Cardiac fibroblast (primary cell): ENCODE measurements at regions not wholly inside any gene's neighbourhood (a gene's known extent, or its start where the extent isn't known, plus 50 kb on each side); places are given as distances from the start of the nearest gene placed in this dataset.
A peak's percentile ranks its signal among the peaks of the same experiment; 100 is the strongest.

ENCODE experiments used
- DNase-seq, 2 donors: peaks; one replicate each; pipeline versions ENCODE4 v3.0.0 to v3.0.0-alpha.2; 2010; ENCODE audit warnings: low read depth in 2 of 2
- H3K4me3 ChIP-seq, 2 donors: replicated peaks in 1 of 2; 1 replicate in 1 of 2; 2 replicates in 1 of 2; pipeline ENCODE4 v1.5.1; 2011; ENCODE audit warnings: low read depth in 2 of 2, low read length in 2 of 2, mild to moderate bottlenecking in 2 of 2, moderate library complexity in 1 of 2
- TF ChIP-seq, protein P1 (sequence below): IDR thresholded peaks from one replicate; pipeline ENCODE4 v1.5.1; 2011; ENCODE audit warnings: low read depth, mild to moderate bottlenecking, low read length, inconsistent platforms

DNA sequence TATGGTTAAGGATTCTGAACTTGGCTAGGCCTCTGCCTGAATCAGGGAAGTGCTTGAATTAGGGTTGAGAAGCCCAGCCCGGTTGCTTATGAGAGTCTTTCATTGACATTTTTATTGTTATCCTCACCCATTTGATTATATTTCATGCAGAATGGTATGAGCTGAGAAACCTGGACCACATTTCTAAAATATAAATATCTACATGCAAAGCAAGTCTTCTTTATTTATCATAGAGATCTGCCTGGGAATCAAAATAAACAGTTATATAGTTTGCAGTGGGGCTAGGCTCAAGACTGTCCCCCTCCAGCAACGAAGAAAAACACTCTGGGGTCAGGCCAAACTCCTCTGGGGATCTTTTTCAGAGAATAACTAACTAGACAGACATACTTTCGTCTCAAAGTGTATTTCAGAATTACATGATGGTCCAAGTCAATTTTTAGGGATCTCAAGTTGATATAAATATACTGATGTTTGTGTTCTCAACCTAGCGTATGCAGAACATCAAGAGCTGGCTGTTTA is 675.4 kb upstream of the NR2F2 start:
- H3K4me3 ChIP-seq = no peak overlapping the region
- DNase-seq = no peak
- TF ChIP-seq, protein P1, sequence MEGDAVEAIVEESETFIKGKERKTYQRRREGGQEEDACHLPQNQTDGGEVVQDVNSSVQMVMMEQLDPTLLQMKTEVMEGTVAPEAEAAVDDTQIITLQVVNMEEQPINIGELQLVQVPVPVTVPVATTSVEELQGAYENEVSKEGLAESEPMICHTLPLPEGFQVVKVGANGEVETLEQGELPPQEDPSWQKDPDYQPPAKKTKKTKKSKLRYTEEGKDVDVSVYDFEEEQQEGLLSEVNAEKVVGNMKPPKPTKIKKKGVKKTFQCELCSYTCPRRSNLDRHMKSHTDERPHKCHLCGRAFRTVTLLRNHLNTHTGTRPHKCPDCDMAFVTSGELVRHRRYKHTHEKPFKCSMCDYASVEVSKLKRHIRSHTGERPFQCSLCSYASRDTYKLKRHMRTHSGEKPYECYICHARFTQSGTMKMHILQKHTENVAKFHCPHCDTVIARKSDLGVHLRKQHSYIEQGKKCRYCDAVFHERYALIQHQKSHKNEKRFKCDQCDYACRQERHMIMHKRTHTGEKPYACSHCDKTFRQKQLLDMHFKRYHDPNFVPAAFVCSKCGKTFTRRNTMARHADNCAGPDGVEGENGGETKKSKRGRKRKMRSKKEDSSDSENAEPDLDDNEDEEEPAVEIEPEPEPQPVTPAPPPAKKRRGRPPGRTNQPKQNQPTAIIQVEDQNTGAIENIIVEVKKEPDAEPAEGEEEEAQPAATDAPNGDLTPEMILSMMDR = no peak

DNA sequence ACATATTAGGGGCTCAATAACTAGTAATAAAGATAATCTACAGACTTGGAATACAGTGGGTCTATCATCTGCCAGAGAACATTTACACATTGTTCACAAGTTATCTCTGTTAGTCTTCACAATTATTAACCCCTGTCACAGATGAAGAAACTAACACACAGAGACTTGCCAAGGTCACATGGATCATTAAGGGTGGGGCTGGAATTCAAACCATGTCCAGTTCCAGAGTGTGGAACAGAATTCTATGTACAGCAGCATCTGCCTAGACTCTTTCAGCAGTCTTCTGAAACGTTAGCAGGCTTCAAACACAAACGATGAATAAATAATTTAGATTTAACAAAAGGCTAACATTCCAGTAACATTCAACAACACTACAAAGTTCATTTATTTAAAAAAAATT is 673.9 kb upstream of the NR2F2 start:
- TF ChIP-seq, protein P1 = no peak

DNA sequence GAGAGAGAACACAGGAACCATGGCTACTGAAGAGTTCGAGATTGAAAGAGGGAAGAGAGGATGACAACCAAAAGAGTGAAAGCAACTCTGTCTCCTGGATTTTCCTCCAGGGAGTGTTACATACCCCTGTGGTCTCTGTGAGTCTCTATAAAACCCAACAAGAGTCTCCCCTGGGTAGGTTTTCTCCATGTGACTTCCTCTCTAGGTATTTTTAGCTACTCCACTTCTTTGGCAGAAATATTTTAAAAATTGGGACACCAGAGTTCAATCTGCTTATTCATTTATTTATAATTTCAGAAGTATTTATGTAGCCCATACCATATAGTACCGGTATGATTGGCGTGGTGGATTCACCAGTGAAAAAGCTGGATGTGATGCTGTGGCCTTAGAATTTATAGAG is 671.7 kb upstream of the NR2F2 start:
- H3K4me3 ChIP-seq = no peak overlapping the region
- TF ChIP-seq, protein P1 = no peak
- DNase-seq = no peak

More for the DNA sequence above, 673.9 kb upstream of the NR2F2 start:
- H3K4me3 ChIP-seq = no peak overlapping the region
- DNase-seq = peak in 1 of 2 donors; percentile 14

DNA sequence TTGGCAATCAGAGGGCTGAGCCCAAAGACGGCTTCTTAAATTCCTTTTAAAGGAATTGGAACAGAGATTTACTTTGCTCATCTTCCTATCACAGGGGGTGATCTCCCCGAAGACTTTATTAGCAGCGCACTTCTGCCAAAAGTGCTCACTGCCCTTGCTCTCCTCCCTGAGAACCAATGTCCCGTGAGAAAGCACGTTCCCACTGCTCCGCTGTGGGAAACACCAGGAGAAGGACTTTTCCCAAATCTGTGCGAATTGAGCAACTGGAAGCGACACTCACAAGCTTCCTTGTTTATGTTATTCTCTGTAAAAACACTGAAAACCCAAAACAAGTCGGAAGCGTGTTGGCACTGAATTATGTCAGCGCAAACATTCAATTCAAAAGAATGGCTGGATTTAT is 670.8 kb upstream of the NR2F2 start:
- H3K4me3 ChIP-seq = no peak overlapping the region
- TF ChIP-seq, protein P1 = no peak
- DNase-seq = no peak

DNA sequence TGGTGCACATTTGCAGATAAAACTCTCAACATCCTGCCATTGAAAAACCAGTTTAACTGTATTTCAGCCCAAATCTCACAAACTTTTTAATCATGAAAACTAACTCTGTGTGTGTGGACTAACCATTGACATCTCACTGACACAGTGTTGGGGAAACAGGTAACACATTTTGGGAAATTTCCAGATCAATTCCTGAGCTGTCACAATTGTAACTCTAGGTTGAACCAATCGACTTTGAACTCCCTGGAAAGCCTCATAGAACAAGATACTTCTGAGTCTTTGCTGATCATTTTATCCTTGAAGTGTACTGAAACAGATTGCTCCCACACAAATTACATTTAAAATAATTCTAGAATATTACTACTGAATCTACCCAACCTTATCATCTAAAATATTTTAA is 667.9 kb upstream of the NR2F2 start:
- no peak for DNase-seq
- H3K4me3 ChIP-seq = no peak overlapping the region
- TF ChIP-seq, protein P1 = no peak

DNA sequence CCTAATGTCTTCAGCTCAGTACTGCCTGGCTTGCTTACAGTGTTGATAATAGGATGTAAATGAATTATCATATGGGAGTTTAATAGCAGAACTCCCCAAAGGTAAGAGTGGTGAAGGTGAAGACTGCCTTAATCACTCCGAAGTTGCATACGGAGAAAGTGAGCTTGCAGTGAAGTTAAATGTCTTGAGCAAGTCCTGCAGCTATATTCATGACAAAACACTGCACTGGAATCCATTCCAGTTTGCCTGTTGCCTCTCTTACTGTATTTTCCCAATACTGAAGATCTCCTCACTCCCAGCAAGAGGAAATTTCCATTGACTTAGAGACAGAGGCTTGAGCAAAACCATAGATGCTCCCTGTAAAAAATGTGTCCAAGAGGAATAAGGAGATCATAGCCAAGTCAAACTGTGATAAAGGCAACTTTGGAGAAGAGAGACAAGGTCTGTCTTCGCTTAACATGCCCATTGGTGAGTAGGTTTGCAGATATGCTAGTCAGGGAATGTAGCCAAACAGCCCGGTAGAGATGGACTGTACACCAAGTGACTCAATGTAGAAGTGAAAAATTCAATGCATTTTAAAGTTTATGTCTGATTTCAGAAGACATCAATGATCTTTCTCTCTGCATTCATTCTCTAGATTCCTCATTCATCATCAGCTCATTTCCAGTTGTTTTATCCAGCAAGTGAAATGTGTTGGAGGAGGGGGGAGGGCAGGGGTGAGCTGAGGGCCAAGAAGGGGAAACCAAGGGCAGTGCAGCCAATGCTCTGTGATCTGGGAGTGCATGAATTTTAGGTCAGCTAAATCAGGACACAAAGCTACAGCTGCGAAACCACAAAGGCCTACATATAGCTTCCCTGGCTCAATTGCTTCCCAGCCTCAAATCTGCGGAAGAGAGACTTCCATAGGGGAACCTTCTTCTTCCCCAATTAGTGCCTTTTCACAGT is 667.1 kb upstream of the NR2F2 start:
- H3K4me3 ChIP-seq = no peak overlapping the region
- TF ChIP-seq, protein P1 = no peak
- peak; percentile 55 to 66 for DNase-seq
